HEK293T (cell line): ENCODE measurements at regions not wholly inside any gene's neighbourhood (a gene's known extent, or its start where the extent isn't known, plus 50 kb on each side); places are given as distances from the start of the nearest gene placed in this dataset.

ENCODE experiments used
- FOXA1 ChIP-seq: fragments of 450-650 bp; IDR thresholded peaks from 2 replicates; pipeline ENCODE4 v1.6.1; 2016; ENCODE audit warnings: mild to moderate bottlenecking
- FOXK2 ChIP-seq: fragments of 450-650 bp; IDR thresholded peaks from 2 replicates; pipeline ENCODE4 v1.6.1; 2016; ENCODE audit warnings: mild to moderate bottlenecking
- SUZ12 ChIP-seq: fragments of 450-650 bp; IDR thresholded peaks from 2 replicates; pipeline ENCODE4 v1.6.1; 2016; ENCODE audit warnings: mild to moderate bottlenecking
- TARDBP ChIP-seq: fragments of 450-650 bp; IDR thresholded peaks from 2 replicates; pipeline ENCODE4 v1.6.1; 2016

- no peak for TF ChIP-seq SUZ12
- no peak for TF ChIP-seq FOXK2
- no peak for TF ChIP-seq TARDBP
- TF ChIP-seq FOXA1 = no peak
Observed at GRCh38 chr5:167415779-167416746, 875.4 kb upstream of the WWC1 start.
